Gastroesophageal sphincter (tissue), 3 donors: ENCODE measurements at regions not wholly inside any gene's neighbourhood (a gene's known extent, or its start where the extent isn't known, plus 50 kb on each side); places are given as distances from the start of the nearest gene placed in this dataset.

Experiments
- EP300 ChIP-seq: sonication (generic); formaldehyde crosslinking; IDR thresholded peaks from one replicate; pipeline ENCODE4 v1.6.1; 2017; ENCODE audit warnings: antibody characterized with exemption, mild to moderate bottlenecking
- POLR2A ChIP-seq, 2 donors: fragments of 450-650 bp; IDR thresholded peaks; one replicate each; pipeline ENCODE4 v1.6.1; 2017; ENCODE audit warnings: antibody characterized with exemption in 2 of 2, mild to moderate bottlenecking in 2 of 2, moderate library complexity in 1 of 2
- POLR2AphosphoS5 ChIP-seq: sonication (generic); formaldehyde crosslinking; IDR thresholded peaks from one replicate; pipeline ENCODE4 v1.6.1; 2017; ENCODE audit warnings: antibody characterized with exemption
- TF ChIP-seq, protein P1 (sequence below), 4 experiments: fragments of 200-600 bp in 2 of 4; fragments of 450-650 bp in 2 of 4; sonication (generic) in 1 of 4; IDR thresholded peaks; one replicate each; pipeline ENCODE4 v1.5.1; 2017 to 2019; ENCODE audit warnings: antibody characterized with exemption in 4 of 4, mild to moderate bottlenecking in 2 of 4, moderate library complexity in 2 of 4

DNA sequence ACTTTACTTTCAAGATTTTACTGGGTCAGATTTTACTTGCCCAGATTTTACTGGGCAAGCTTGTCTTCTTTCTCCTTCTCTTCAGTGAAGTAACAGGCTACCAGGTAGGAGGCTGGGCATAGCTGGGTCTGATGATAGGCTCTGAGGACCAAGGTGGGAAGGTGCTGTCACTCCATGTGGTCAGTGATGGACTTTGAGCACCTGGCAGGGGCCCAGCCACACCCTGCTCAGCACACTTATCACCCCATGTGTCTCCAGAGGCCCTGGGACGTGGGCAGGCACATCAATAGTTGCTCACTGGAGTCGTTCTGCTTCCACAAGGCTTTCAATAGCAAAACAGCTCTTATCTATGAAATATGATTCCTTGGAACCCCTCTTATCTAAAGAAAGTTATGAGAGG is 70.5 kb upstream of the GPR26 start:
- TF ChIP-seq POLR2A (IDR thresholded peaks at IDR 0.05) (no peak), EP300 (no peak), POLR2AphosphoS5 (no peak)
- TF ChIP-seq, protein P1, sequence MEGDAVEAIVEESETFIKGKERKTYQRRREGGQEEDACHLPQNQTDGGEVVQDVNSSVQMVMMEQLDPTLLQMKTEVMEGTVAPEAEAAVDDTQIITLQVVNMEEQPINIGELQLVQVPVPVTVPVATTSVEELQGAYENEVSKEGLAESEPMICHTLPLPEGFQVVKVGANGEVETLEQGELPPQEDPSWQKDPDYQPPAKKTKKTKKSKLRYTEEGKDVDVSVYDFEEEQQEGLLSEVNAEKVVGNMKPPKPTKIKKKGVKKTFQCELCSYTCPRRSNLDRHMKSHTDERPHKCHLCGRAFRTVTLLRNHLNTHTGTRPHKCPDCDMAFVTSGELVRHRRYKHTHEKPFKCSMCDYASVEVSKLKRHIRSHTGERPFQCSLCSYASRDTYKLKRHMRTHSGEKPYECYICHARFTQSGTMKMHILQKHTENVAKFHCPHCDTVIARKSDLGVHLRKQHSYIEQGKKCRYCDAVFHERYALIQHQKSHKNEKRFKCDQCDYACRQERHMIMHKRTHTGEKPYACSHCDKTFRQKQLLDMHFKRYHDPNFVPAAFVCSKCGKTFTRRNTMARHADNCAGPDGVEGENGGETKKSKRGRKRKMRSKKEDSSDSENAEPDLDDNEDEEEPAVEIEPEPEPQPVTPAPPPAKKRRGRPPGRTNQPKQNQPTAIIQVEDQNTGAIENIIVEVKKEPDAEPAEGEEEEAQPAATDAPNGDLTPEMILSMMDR (IDR thresholded peaks at IDR 0.05) = no peak
